ENCODE measurements at regions not wholly inside any gene's neighbourhood (a gene's known extent, or its start where the extent isn't known, plus 50 kb on each side); places are given as distances from the start of the nearest gene placed in this dataset.

DNA sequence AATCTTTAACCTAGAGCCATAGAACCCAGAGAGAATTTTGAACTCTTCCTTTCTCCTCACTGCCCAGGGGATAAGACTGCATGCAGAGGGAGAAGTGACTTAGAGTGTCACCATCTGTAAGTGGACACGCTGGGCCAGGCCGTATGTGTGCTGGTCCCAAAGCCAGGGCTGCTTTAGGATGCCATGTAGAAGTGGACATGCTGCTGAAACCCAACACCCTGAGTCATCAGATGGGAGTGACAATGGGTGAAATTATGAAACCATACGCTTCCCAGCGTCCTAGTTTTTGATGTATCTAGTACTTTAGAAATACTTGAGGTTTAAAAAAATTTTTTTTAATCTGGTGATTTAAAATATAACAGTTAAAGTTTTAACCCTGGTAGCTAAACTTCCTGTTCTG is 191.1 kb downstream of the FNDC1 start:
- Histone ChIP-seq H2AK5ac (ENCODE audit: low read depth, low read length) (no peak overlapping the region), H2AFZ (ENCODE audit: low read length) (no peak overlapping the region), H3K9me3 (replicated peaks in 1 of 2; ENCODE audit: control insufficient read depth in 2 of 2, insufficient read depth in 1 of 2, low read depth in 1 of 2, low read length in 2 of 2) (no peaks in the 10 kb centered on the region), H2BK5ac (ENCODE audit: low read length) (no peak overlapping the region), H3K79me1 (ENCODE audit: low read depth, low read length) (no peaks in the 10 kb centered on the region), H2BK15ac (ENCODE audit: low read length) (no peak overlapping the region), H3K4me1 (ENCODE audit: control insufficient read depth in 2 of 2, insufficient read depth in 1 of 2, low read depth in 1 of 2, low read length in 2 of 2) (no peaks in the 10 kb centered on the region), H3K23ac (ENCODE audit: low read depth, low read length, poor library complexity) (no peak overlapping the region), H3K27ac (replicated peaks; ENCODE audit: low read length) (no peak overlapping the region), H3K36me3 (replicated peaks in 1 of 2; ENCODE audit: control insufficient read depth in 2 of 2, insufficient read depth in 2 of 2, low read length in 2 of 2) (no peaks in the 10 kb centered on the region), H4K91ac (ENCODE audit: low read depth, low read length, poor library complexity) (no peak overlapping the region), H3K14ac (ENCODE audit: low read length) (no peak overlapping the region), H3K27me3 (ENCODE audit: control insufficient read depth in 3 of 3, insufficient read depth in 3 of 3, low read depth in 1 of 3, low read length in 3 of 3) (peaks cover 0 to 4% (median 0%) of the 10 kb centered on the region in 3 experiments), H3K4me2 (ENCODE audit: insufficient read depth, low read length, poor library complexity, severe bottlenecking) (no peak overlapping the region), H2BK12ac (ENCODE audit: low read length) (no peak overlapping the region), H2BK120ac (ENCODE audit: low read depth, low read length) (no peak overlapping the region), H3K18ac (ENCODE audit: low read length) (peak overlapping the region; percentile 78), H3K4ac (ENCODE audit: low read length) (no peak overlapping the region), H4K8ac (ENCODE audit: low read depth, low read length) (no peak overlapping the region), H3K9ac (ENCODE audit: low read depth, low read length, poor library complexity) (no peak overlapping the region), H3K4me3 (ENCODE audit: low read length in 2 of 2) (no peak overlapping the region)
- no CpG with 5 or more reads among the region's 4 CpGs for WGBS, 2 donors (ENCODE audit: extremely low coverage in 2 of 2, insufficient read length in 2 of 2, insufficient replicate concordance in 1 of 2)
- no peak for DNase-seq (ENCODE audit: low spot score)

DNA sequence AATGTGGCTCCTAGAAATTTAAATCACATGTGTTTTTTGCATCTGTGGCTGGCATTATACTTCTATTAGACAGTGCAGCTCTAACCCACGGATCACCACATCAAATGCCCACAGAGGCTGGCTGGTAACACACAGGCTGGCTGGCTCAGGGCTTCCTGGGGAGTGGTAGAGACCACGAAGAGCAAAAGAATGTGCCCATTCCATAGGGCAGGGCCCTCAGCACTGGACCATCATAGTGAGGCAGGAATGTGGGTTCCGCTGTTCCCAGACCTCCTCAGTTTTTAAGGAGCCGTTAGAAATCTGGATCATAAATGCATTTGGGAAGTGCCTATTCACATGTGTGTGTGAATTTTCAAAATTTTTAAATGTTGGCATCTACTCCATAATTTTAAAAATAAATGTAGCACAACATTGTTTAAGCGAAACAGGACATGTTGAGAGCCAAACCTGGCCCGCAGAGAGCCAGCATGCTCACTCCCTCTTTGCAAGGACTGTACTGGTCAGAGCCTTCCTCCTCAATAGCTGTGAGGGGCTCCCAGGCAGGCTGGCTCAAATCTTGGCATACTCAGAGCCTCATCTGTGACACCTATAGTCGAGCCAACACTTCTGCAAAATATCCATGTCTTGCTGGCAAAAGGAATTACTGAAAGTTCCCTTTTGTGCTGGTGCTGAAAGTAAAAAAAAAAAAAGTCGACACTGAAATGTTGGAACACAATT is 190.5 kb downstream of the FNDC1 start:
- H3K27me3 ChIP-seq (ENCODE audit: control insufficient read depth in 3 of 3, insufficient read depth in 3 of 3, low read depth in 1 of 3, low read length in 3 of 3): peaks cover 0 to 4% (median 0%) of the 10 kb centered on the region in 3 experiments
- H2BK120ac ChIP-seq (ENCODE audit: low read depth, low read length): no peak overlapping the region
- H2AFZ ChIP-seq (ENCODE audit: low read length): no peak overlapping the region
- H2BK15ac ChIP-seq (ENCODE audit: low read length): no peak overlapping the region
- H3K4me2 ChIP-seq (ENCODE audit: insufficient read depth, low read length, poor library complexity, severe bottlenecking): no peak overlapping the region
- H2AK5ac ChIP-seq (ENCODE audit: low read depth, low read length): no peak overlapping the region
- H3K9me3 ChIP-seq (replicated peaks in 1 of 2; ENCODE audit: control insufficient read depth in 2 of 2, insufficient read depth in 1 of 2, low read depth in 1 of 2, low read length in 2 of 2): no peaks in the 10 kb centered on the region
- H3K4ac ChIP-seq (ENCODE audit: low read length): no peak overlapping the region
- H4K8ac ChIP-seq (ENCODE audit: low read depth, low read length): no peak overlapping the region
- no peaks in the 10 kb centered on the region for H3K4me1 ChIP-seq (ENCODE audit: control insufficient read depth in 2 of 2, insufficient read depth in 1 of 2, low read depth in 1 of 2, low read length in 2 of 2)
- H3K4me3 ChIP-seq (ENCODE audit: low read length in 2 of 2): no peak overlapping the region
- H3K79me1 ChIP-seq (ENCODE audit: low read depth, low read length): no peaks in the 10 kb centered on the region
- H3K23ac ChIP-seq (ENCODE audit: low read depth, low read length, poor library complexity): no peak overlapping the region
- H3K9ac ChIP-seq (ENCODE audit: low read depth, low read length, poor library complexity): no peak overlapping the region
- no peak overlapping the region for H3K18ac ChIP-seq (ENCODE audit: low read length)
- H3K27ac ChIP-seq (replicated peaks; ENCODE audit: low read length): no peak overlapping the region
- no peak overlapping the region for H4K91ac ChIP-seq (ENCODE audit: low read depth, low read length, poor library complexity)
- H2BK12ac ChIP-seq (ENCODE audit: low read length): no peak overlapping the region
- H3K14ac ChIP-seq (ENCODE audit: low read length): no peak overlapping the region
- WGBS, 2 donors (ENCODE audit: extremely low coverage in 2 of 2, insufficient read length in 2 of 2, insufficient replicate concordance in 1 of 2): no CpG with 5 or more reads among the region's 8 CpGs
- H3K36me3 ChIP-seq (replicated peaks in 1 of 2; ENCODE audit: control insufficient read depth in 2 of 2, insufficient read depth in 2 of 2, low read length in 2 of 2): no peaks in the 10 kb centered on the region
- no peak overlapping the region for H2BK5ac ChIP-seq (ENCODE audit: low read length)
- DNase-seq (ENCODE audit: low spot score): no peak

DNA sequence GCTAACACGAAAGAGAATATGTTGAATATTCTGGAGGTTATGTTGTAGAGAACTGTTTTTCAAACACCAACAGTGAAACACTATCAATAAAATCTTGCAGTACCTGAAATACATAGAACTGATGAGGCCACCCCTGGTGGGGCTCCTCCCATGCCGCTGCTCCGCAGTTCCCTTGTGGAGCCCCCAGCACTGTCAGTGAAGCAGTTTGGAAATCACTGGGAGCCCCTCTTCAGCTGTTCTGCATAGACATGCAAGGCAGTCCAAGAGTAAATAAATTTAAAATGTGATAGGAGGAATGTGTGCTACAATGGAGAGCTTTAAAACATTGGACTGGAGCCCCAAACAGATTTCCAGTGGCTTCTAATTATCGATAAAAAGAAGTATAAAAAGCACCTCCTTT is 189.4 kb downstream of the FNDC1 start:
- no peaks in the 10 kb centered on the region for H3K9me3 ChIP-seq (replicated peaks in 1 of 2; ENCODE audit: control insufficient read depth in 2 of 2, insufficient read depth in 1 of 2, low read depth in 1 of 2, low read length in 2 of 2)
- H4K8ac ChIP-seq (ENCODE audit: low read depth, low read length): no peak overlapping the region
- no peak overlapping the region for H2BK5ac ChIP-seq (ENCODE audit: low read length)
- H4K91ac ChIP-seq (ENCODE audit: low read depth, low read length, poor library complexity): no peak overlapping the region
- no peak overlapping the region for H3K4me3 ChIP-seq (ENCODE audit: low read length in 2 of 2)
- H2BK15ac ChIP-seq (ENCODE audit: low read length): no peak overlapping the region
- H2BK12ac ChIP-seq (ENCODE audit: low read length): no peak overlapping the region
- H3K36me3 ChIP-seq (replicated peaks in 1 of 2; ENCODE audit: control insufficient read depth in 2 of 2, insufficient read depth in 2 of 2, low read length in 2 of 2): no peaks in the 10 kb centered on the region
- no peak overlapping the region for H3K23ac ChIP-seq (ENCODE audit: low read depth, low read length, poor library complexity)
- H3K79me1 ChIP-seq (ENCODE audit: low read depth, low read length): no peaks in the 10 kb centered on the region
- no peak overlapping the region for H3K14ac ChIP-seq (ENCODE audit: low read length)
- WGBS, 2 donors (ENCODE audit: extremely low coverage in 2 of 2, insufficient read length in 2 of 2, insufficient replicate concordance in 1 of 2): no CpG with 5 or more reads among the region's 4 CpGs
- peaks cover 0 to 4% (median 0%) of the 10 kb centered on the region in 3 experiments for H3K27me3 ChIP-seq (ENCODE audit: control insufficient read depth in 3 of 3, insufficient read depth in 3 of 3, low read depth in 1 of 3, low read length in 3 of 3)
- DNase-seq (ENCODE audit: low spot score): no peak
- H2BK120ac ChIP-seq (ENCODE audit: low read depth, low read length): no peak overlapping the region
- H2AK5ac ChIP-seq (ENCODE audit: low read depth, low read length): no peak overlapping the region
- H3K4me2 ChIP-seq (ENCODE audit: insufficient read depth, low read length, poor library complexity, severe bottlenecking): no peak overlapping the region
- H3K27ac ChIP-seq (replicated peaks; ENCODE audit: low read length): no peak overlapping the region
- H3K18ac ChIP-seq (ENCODE audit: low read length): no peak overlapping the region
- no peak overlapping the region for H2AFZ ChIP-seq (ENCODE audit: low read length)
- no peak overlapping the region for H3K9ac ChIP-seq (ENCODE audit: low read depth, low read length, poor library complexity)
- no peak overlapping the region for H3K4ac ChIP-seq (ENCODE audit: low read length)
- no peaks in the 10 kb centered on the region for H3K4me1 ChIP-seq (ENCODE audit: control insufficient read depth in 2 of 2, insufficient read depth in 1 of 2, low read depth in 1 of 2, low read length in 2 of 2)

DNA sequence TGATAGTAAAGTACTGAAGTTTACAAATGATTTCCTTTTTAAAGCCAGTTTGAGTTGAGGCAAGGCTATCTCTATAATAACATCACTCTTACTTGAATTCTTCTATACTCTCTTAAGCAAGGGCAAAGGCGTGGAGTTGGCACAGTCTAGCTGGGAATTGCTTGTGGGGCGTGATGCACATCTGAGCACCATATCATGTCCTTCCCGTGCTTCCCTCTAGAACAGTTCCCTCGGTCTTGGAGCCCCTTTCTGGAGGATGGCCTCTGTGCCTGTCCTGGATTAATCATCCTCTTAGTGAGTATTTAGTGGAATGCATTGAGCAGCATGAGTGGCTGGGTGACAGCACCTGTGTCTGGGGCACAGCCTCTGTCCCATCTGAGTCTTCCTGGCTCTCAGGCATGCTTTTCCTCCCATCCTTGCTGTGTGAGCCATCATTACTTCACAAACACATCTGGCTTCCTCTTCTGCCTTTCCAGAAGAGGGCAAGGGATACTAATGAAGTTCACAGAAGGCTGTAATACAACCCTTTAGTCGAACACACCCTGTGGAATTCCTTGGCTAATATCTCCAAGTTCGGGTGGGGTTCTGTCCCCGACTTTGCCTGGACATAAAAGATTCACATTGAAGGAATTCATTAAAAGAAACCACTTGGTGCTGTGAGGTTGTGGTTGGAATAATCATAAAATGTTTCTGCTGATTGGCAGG is 188.2 kb downstream of the FNDC1 start:
- H3K79me1 ChIP-seq (ENCODE audit: low read depth, low read length): no peaks in the 10 kb centered on the region
- H2BK120ac ChIP-seq (ENCODE audit: low read depth, low read length): no peak overlapping the region
- no peak overlapping the region for H3K4ac ChIP-seq (ENCODE audit: low read length)
- no peak overlapping the region for H2BK5ac ChIP-seq (ENCODE audit: low read length)
- WGBS, 2 donors (ENCODE audit: extremely low coverage in 2 of 2, insufficient read length in 2 of 2, insufficient replicate concordance in 1 of 2): no CpG with 5 or more reads among the region's 7 CpGs
- no peaks in the 10 kb centered on the region for H3K36me3 ChIP-seq (replicated peaks in 1 of 2; ENCODE audit: control insufficient read depth in 2 of 2, insufficient read depth in 2 of 2, low read length in 2 of 2)
- no peak overlapping the region for H3K23ac ChIP-seq (ENCODE audit: low read depth, low read length, poor library complexity)
- H3K18ac ChIP-seq (ENCODE audit: low read length): no peak overlapping the region
- no peak overlapping the region for H3K9ac ChIP-seq (ENCODE audit: low read depth, low read length, poor library complexity)
- no peak overlapping the region for H2AFZ ChIP-seq (ENCODE audit: low read length)
- H4K91ac ChIP-seq (ENCODE audit: low read depth, low read length, poor library complexity): no peak overlapping the region
- H2BK15ac ChIP-seq (ENCODE audit: low read length): no peak overlapping the region
- peaks cover 0 to 4% (median 0%) of the 10 kb centered on the region in 3 experiments for H3K27me3 ChIP-seq (ENCODE audit: control insufficient read depth in 3 of 3, insufficient read depth in 3 of 3, low read depth in 1 of 3, low read length in 3 of 3)
- no peak overlapping the region for H3K14ac ChIP-seq (ENCODE audit: low read length)
- no peaks in the 10 kb centered on the region for H3K4me1 ChIP-seq (ENCODE audit: control insufficient read depth in 2 of 2, insufficient read depth in 1 of 2, low read depth in 1 of 2, low read length in 2 of 2)
- no peak overlapping the region for H2BK12ac ChIP-seq (ENCODE audit: low read length)
- no peak overlapping the region for H4K8ac ChIP-seq (ENCODE audit: low read depth, low read length)
- H3K4me3 ChIP-seq (ENCODE audit: low read length in 2 of 2): no peak overlapping the region
- H2AK5ac ChIP-seq (ENCODE audit: low read depth, low read length): no peak overlapping the region
- DNase-seq (ENCODE audit: low spot score): no peak
- peaks cover 0 to 2% of the 10 kb centered on the region in 2 donors for H3K9me3 ChIP-seq (replicated peaks in 1 of 2; ENCODE audit: control insufficient read depth in 2 of 2, insufficient read depth in 1 of 2, low read depth in 1 of 2, low read length in 2 of 2)
- no peak overlapping the region for H3K4me2 ChIP-seq (ENCODE audit: insufficient read depth, low read length, poor library complexity, severe bottlenecking)
- H3K27ac ChIP-seq (replicated peaks; ENCODE audit: low read length): no peak overlapping the region

Measured in neuronal stem cell (in vitro differentiated cells).